ENCODE measurements at regions not wholly inside any gene's neighbourhood (a gene's known extent, or its start where the extent isn't known, plus 50 kb on each side); places are given as distances from the start of the nearest gene placed in this dataset.

GRCh38 chr1:221625026-221625425 lies 116.9 kb downstream of the DUSP10 start:
- Histone ChIP-seq H3K36me3 (ENCODE audit: low read depth) (no peaks in the 10 kb centered on the region), H3K4me1 (ENCODE audit: insufficient read depth) (peaks cover 12% of the 10 kb centered on the region), H3K9me3 (ENCODE audit: low read depth) (no peaks in the 10 kb centered on the region), H3K9me2 (ENCODE audit: insufficient read depth) (no peaks in the 10 kb centered on the region), H3K79me2 (ENCODE audit: insufficient read depth) (no peaks in the 10 kb centered on the region), H3F3A (ENCODE audit: insufficient read depth) (peaks cover 7% of the 10 kb centered on the region; the same call in 1 of the 2 replicates), H3K4me3 (no peak overlapping the region), H3K9ac (no peak overlapping the region), H2AFZ (no peak overlapping the region), H4K20me1 (ENCODE audit: insufficient read depth) (no peaks in the 10 kb centered on the region), H3K27ac (no peak overlapping the region), H3K27me3 (replicated peaks; ENCODE audit: insufficient read depth) (no peaks in the 10 kb centered on the region), H3K4me2 (ENCODE audit: unreplicated experiment) (no peak overlapping the region)
- TF ChIP-seq EZH2 (IDR thresholded peaks at IDR 0.05; ENCODE audit: insufficient read depth, poor library complexity, severe bottlenecking), result no peak
- TF ChIP-seq EZH2phosphoT487 (IDR thresholded peaks at IDR 0.05; ENCODE audit: insufficient read depth, low read depth), result no peak
- DNase-seq, result no peak
- in situ Hi-C loops (cut with MboI), result no loop called here

- no peaks in the 10 kb centered on the region for H3K79me2 ChIP-seq (ENCODE audit: insufficient read depth)
Observed at GRCh38 chr1:221626041-221626440, 115.8 kb downstream of the DUSP10 start.

DNA sequence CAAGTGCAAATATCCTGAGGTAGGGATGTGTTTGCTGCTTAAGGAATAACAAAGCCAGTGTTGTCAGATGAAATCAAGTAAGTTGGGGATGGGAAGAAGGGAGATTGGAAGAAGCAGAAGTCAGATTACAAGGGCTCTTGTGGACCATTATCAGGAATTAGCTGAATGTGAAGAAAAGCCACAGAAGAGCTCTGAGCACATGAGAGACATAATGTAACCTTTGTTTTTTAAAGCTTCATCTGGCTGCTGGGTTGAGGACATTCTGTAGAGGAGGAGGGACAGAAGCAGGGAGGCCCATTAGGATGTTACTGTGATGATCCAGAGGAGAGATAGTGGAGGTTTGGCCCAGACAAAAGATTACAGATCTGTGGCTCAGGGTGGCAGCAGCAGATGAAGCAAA lies 111.7 kb downstream of the DUSP10 start:
- Histone ChIP-seq H3K9ac (no peak overlapping the region), H3K4me3 (no peak overlapping the region), H2AFZ (no peak overlapping the region), H3K9me3 (ENCODE audit: low read depth) (no peaks in the 10 kb centered on the region), H3K9me2 (ENCODE audit: insufficient read depth) (no peaks in the 10 kb centered on the region), H3K36me3 (ENCODE audit: low read depth) (no peaks in the 10 kb centered on the region), H3K27ac (no peak overlapping the region), H3K79me2 (ENCODE audit: insufficient read depth) (no peaks in the 10 kb centered on the region), H3K27me3 (replicated peaks; ENCODE audit: insufficient read depth) (no peaks in the 10 kb centered on the region), H3K4me1 (ENCODE audit: insufficient read depth) (no peaks in the 10 kb centered on the region), H3F3A (ENCODE audit: insufficient read depth) (no peaks in the 10 kb centered on the region), H4K20me1 (ENCODE audit: insufficient read depth) (no peaks in the 10 kb centered on the region), H3K4me2 (ENCODE audit: unreplicated experiment) (no peak overlapping the region)
- in situ Hi-C loops (cut with MboI), result no loop called here
- TF ChIP-seq EZH2 (IDR thresholded peaks at IDR 0.05; ENCODE audit: insufficient read depth, poor library complexity, severe bottlenecking) (no peak), EZH2phosphoT487 (IDR thresholded peaks at IDR 0.05; ENCODE audit: insufficient read depth, low read depth) (no peak)
- DNase-seq, result no peak

More at GRCh38 chr1:221626041-221626440, 115.8 kb downstream of the DUSP10 start:
- peaks cover 6% of the 10 kb centered on the region for H3K4me1 ChIP-seq (ENCODE audit: insufficient read depth)
- no peaks in the 10 kb centered on the region for H3K9me3 ChIP-seq (ENCODE audit: low read depth)
- no peaks in the 10 kb centered on the region for H4K20me1 ChIP-seq (ENCODE audit: insufficient read depth)
- no peak for TF ChIP-seq EZH2 (IDR thresholded peaks at IDR 0.05; ENCODE audit: insufficient read depth, poor library complexity, severe bottlenecking)
- no peak for TF ChIP-seq EZH2phosphoT487 (IDR thresholded peaks at IDR 0.05; ENCODE audit: insufficient read depth, low read depth)
- in situ Hi-C loops (cut with MboI), result no loop called here
- H3K36me3 ChIP-seq (ENCODE audit: low read depth), result no peaks in the 10 kb centered on the region
- H3K4me3 ChIP-seq, result no peak overlapping the region
- no peak overlapping the region for H3K27ac ChIP-seq
- no peaks in the 10 kb centered on the region for H3K9me2 ChIP-seq (ENCODE audit: insufficient read depth)
- H3F3A ChIP-seq (ENCODE audit: insufficient read depth), result peaks cover 3% of the 10 kb centered on the region; the same call in 1 of the 2 replicates
- WGBS, 2 experiments (ENCODE audit: low coverage in 1 of 2, low lambda C conversion rate in 2 of 2, missing lambda C conversion rate in 2 of 2), result 63 to 78% methylated on average over 1 of the region's 1 CpG
- no peak overlapping the region for H3K9ac ChIP-seq
- H3K4me2 ChIP-seq (ENCODE audit: unreplicated experiment), result no peak overlapping the region
- no peaks in the 10 kb centered on the region for H3K27me3 ChIP-seq (replicated peaks; ENCODE audit: insufficient read depth)
- H2AFZ ChIP-seq, result no peak overlapping the region
- DNase-seq, result no peak

GRCh38 chr1:221631556-221631955 lies 110.3 kb downstream of the DUSP10 start:
- H3K9me2 ChIP-seq (ENCODE audit: insufficient read depth), result no peaks in the 10 kb centered on the region; the same call in 1 of the 2 replicates
- H3K36me3 ChIP-seq (ENCODE audit: low read depth), result no peaks in the 10 kb centered on the region
- no peaks in the 10 kb centered on the region for H3K4me1 ChIP-seq (ENCODE audit: insufficient read depth)
- H3F3A ChIP-seq (ENCODE audit: insufficient read depth), result no peaks in the 10 kb centered on the region
- no peak for TF ChIP-seq EZH2 (IDR thresholded peaks at IDR 0.05; ENCODE audit: insufficient read depth, poor library complexity, severe bottlenecking)
- TF ChIP-seq EZH2phosphoT487 (IDR thresholded peaks at IDR 0.05; ENCODE audit: insufficient read depth, low read depth), result no peak
- no peak overlapping the region for H3K4me2 ChIP-seq (ENCODE audit: unreplicated experiment)
- H3K4me3 ChIP-seq, result no peak overlapping the region
- no peaks in the 10 kb centered on the region for H3K27me3 ChIP-seq (replicated peaks; ENCODE audit: insufficient read depth)
- H3K27ac ChIP-seq, result no peak overlapping the region
- no peaks in the 10 kb centered on the region for H4K20me1 ChIP-seq (ENCODE audit: insufficient read depth)
- no peak overlapping the region for H2AFZ ChIP-seq
- no peak overlapping the region for H3K9ac ChIP-seq
- H3K79me2 ChIP-seq (ENCODE audit: insufficient read depth), result no peaks in the 10 kb centered on the region
- in situ Hi-C loops (cut with MboI), result no loop called here
- no peak for DNase-seq
- no peaks in the 10 kb centered on the region for H3K9me3 ChIP-seq (ENCODE audit: low read depth)

GRCh38 chr1:221632072-221632471 lies 109.8 kb downstream of the DUSP10 start:
- Histone ChIP-seq H3K9ac (no peak overlapping the region), H4K20me1 (ENCODE audit: insufficient read depth) (no peaks in the 10 kb centered on the region), H3F3A (ENCODE audit: insufficient read depth) (no peaks in the 10 kb centered on the region), H2AFZ (no peak overlapping the region), H3K27ac (no peak overlapping the region), H3K9me3 (ENCODE audit: low read depth) (no peaks in the 10 kb centered on the region), H3K79me2 (ENCODE audit: insufficient read depth) (no peaks in the 10 kb centered on the region), H3K4me2 (ENCODE audit: unreplicated experiment) (no peak overlapping the region), H3K4me1 (ENCODE audit: insufficient read depth) (no peaks in the 10 kb centered on the region), H3K9me2 (ENCODE audit: insufficient read depth) (no peaks in the 10 kb centered on the region; the same call in 1 of the 2 replicates), H3K4me3 (no peak overlapping the region), H3K27me3 (replicated peaks; ENCODE audit: insufficient read depth) (no peaks in the 10 kb centered on the region), H3K36me3 (ENCODE audit: low read depth) (no peaks in the 10 kb centered on the region)
- no peak for TF ChIP-seq EZH2 (IDR thresholded peaks at IDR 0.05; ENCODE audit: insufficient read depth, poor library complexity, severe bottlenecking)
- TF ChIP-seq EZH2phosphoT487 (IDR thresholded peaks at IDR 0.05; ENCODE audit: insufficient read depth, low read depth), result no peak
- WGBS, 2 experiments (ENCODE audit: low coverage in 1 of 2, low lambda C conversion rate in 2 of 2, missing lambda C conversion rate in 2 of 2), result 85% methylated on average over 4 of the region's 4 CpGs
- in situ Hi-C loops (cut with MboI), result no loop called here
- no peak for DNase-seq
